Mesenchymal stem cell (in vitro differentiated cells and primary cell): ENCODE measurements at regions not wholly inside any gene's neighbourhood (a gene's known extent, or its start where the extent isn't known, plus 50 kb on each side); places are given as distances from the start of the nearest gene placed in this dataset. TPM values are rescaled to one million over a fixed set of nuclear protein-coding genes. Genes with fewer than 3 reads are reported as not detected.

Experiments used
- DNase-seq: peaks from one replicate; pipeline ENCODE4 v3.0.0-alpha.2; 2013
- H2AFZ ChIP-seq: one replicate; pipeline ENCODE4 v1.6.1; 2013; ENCODE audit warnings: low read depth, mild to moderate bottlenecking, control low read depth, inconsistent platforms, low read length, moderate library complexity
- H2AK5ac ChIP-seq: 2 replicates; pipeline ENCODE4 v1.6.1; 2013; ENCODE audit warnings: low read length, moderate library complexity, mild to moderate bottlenecking, inconsistent platforms; ENCODE audit not compliant: severe bottlenecking
- H2BK120ac ChIP-seq: one replicate; pipeline ENCODE4 v1.6.1; 2013; ENCODE audit warnings: low read depth, mild to moderate bottlenecking, inconsistent platforms, low read length, moderate library complexity
- H2BK12ac ChIP-seq, 2 experiments: one replicate each; pipeline ENCODE4 v1.6.1; 2013; ENCODE audit warnings: inconsistent platforms in 2 of 2, low read length in 2 of 2, mild to moderate bottlenecking in 2 of 2, moderate library complexity in 2 of 2, control low read depth in 1 of 2
- H2BK15ac ChIP-seq: one replicate; pipeline ENCODE4 v1.6.1; 2013; ENCODE audit warnings: mild to moderate bottlenecking, low read depth, inconsistent platforms; ENCODE audit not compliant: poor library complexity, severe bottlenecking
- H2BK5ac ChIP-seq: 2 replicates; pipeline ENCODE4 v1.6.1; 2013; ENCODE audit warnings: low read depth, mild to moderate bottlenecking, low read length, control low read depth, inconsistent platforms; ENCODE audit not compliant: poor library complexity, severe bottlenecking
- H3K14ac ChIP-seq, 2 experiments: one replicate each; pipeline ENCODE4 v1.6.1; 2013; ENCODE audit warnings: inconsistent platforms in 2 of 2, low read length in 2 of 2, control low read depth in 1 of 2, mild to moderate bottlenecking in 1 of 2, moderate library complexity in 1 of 2
- H3K18ac ChIP-seq, 2 experiments: one replicate each; pipeline ENCODE4 v1.6.1; 2013; ENCODE audit warnings: inconsistent platforms in 2 of 2, low read length in 2 of 2, control low read depth in 1 of 2, low read depth in 1 of 2, mild to moderate bottlenecking in 1 of 2
- H3K23ac ChIP-seq, 2 experiments: one replicate each; pipeline ENCODE4 v1.6.1; 2013; ENCODE audit warnings: inconsistent platforms in 2 of 2, low read length in 2 of 2, mild to moderate bottlenecking in 2 of 2, moderate library complexity in 2 of 2, control low read depth in 1 of 2
- H3K27ac ChIP-seq: 2 replicates; pipeline ENCODE4 v1.5.1; 2013; ENCODE audit warnings: mild to moderate bottlenecking, moderate library complexity, low read length, control low read depth, inconsistent platforms; ENCODE audit not compliant: poor library complexity, severe bottlenecking
- H3K27me3 ChIP-seq, 2 experiments: 2 replicates each; pipeline versions ENCODE4 v1.6.1 to v1.7.0; 2013; ENCODE audit warnings: low read length in 2 of 2, mild to moderate bottlenecking in 2 of 2, moderate library complexity in 2 of 2, control low read depth in 1 of 2, inconsistent platforms in 1 of 2; ENCODE audit not compliant: control insufficient read depth in 1 of 2, insufficient read depth in 1 of 2
- H3K36me3 ChIP-seq, 2 experiments: 2 replicates each; pipeline versions ENCODE4 v1.6.1 to v1.7.0; 2013; ENCODE audit warnings: low read length in 2 of 2, control low read depth in 1 of 2, inconsistent platforms in 1 of 2, low read depth in 1 of 2, mild to moderate bottlenecking in 1 of 2; ENCODE audit not compliant: insufficient read depth in 2 of 2, control insufficient read depth in 1 of 2
- H3K4ac ChIP-seq, 2 experiments: one replicate each; pipeline ENCODE4 v1.6.1; 2013; ENCODE audit warnings: inconsistent platforms in 2 of 2, low read length in 2 of 2, mild to moderate bottlenecking in 2 of 2, moderate library complexity in 2 of 2, control low read depth in 1 of 2, low read depth in 1 of 2
- H3K4me1 ChIP-seq: 2 replicates; pipeline ENCODE4 v1.6.1; 2013; ENCODE audit warnings: low read depth, low read length, control low read depth; ENCODE audit not compliant: control insufficient read depth, insufficient read depth
- H3K4me2 ChIP-seq: 2 replicates; pipeline ENCODE4 v1.6.1; 2013; ENCODE audit warnings: low read length, mild to moderate bottlenecking, inconsistent platforms; ENCODE audit not compliant: poor library complexity, severe bottlenecking
- H3K4me3 ChIP-seq, 2 experiments: 2 replicates each; pipeline versions ENCODE4 v1.5.1 to v1.7.0; 2013; ENCODE audit warnings: low read length in 2 of 2, mild to moderate bottlenecking in 2 of 2, control low read depth in 1 of 2, low read depth in 1 of 2; ENCODE audit not compliant: insufficient read depth in 1 of 2
- H3K79me1 ChIP-seq: replicated peaks from 2 replicates; pipeline ENCODE4 v1.6.1; 2013; ENCODE audit warnings: mild to moderate bottlenecking, control low read depth, low read length, inconsistent platforms; ENCODE audit not compliant: poor library complexity, severe bottlenecking
- H3K9ac ChIP-seq: 2 replicates; pipeline ENCODE4 v1.7.0; 2013; ENCODE audit warnings: mild to moderate bottlenecking, low read length, moderate library complexity
- H3K9me3 ChIP-seq: 2 replicates; pipeline ENCODE4 v1.7.0; 2013; ENCODE audit warnings: mild to moderate bottlenecking, low read length; ENCODE audit not compliant: control insufficient read depth
- H4K8ac ChIP-seq: one replicate; pipeline ENCODE4 v1.6.1; 2013; ENCODE audit warnings: inconsistent platforms, mild to moderate bottlenecking, low read length, moderate library complexity
- H4K91ac ChIP-seq: one replicate; pipeline ENCODE4 v1.6.1; 2013; ENCODE audit warnings: mild to moderate bottlenecking, low read length, inconsistent platforms
- WGBS: methylation state at CpG from one replicate; pipeline ENCODE4 v1.1.7; 2013; ENCODE audit warnings: mixed read lengths; 5-methylcytosine and 5-hydroxymethylcytosine counted together
- small RNA-seq: library from polyadenylated mRNA; stranded (forward); fragments of <200 nt; extraction: miRNeasy Mini kit (QIAGEN cat#:217004); gene quantifications from one replicate; pipeline ENCODE3, GENCODE V24; 2013; ENCODE audit warnings: low read depth

GRCh38 chr1:37420456-37420855 lies 53.9 kb upstream of the ZC3H12A start:
- Histone ChIP-seq H2BK5ac (no peak overlapping the region), H3K23ac (no peak overlapping the region), H3K4ac (no peak overlapping the region), H3K9ac (no peak overlapping the region), H2BK12ac (no peak overlapping the region), H3K36me3 (no peaks in the 10 kb centered on the region), H2BK120ac (no peak overlapping the region), H3K27ac (no peak overlapping the region), H3K14ac (no peak overlapping the region), H2BK15ac (no peak overlapping the region), H2AFZ (no peak overlapping the region), H4K8ac (no peak overlapping the region), H3K27me3 (peaks cover 0 to 37% of the 10 kb centered on the region in 2 experiments), H3K4me1 (no peaks in the 10 kb centered on the region), H4K91ac (no peak overlapping the region), H2AK5ac (no peak overlapping the region), H3K4me3 (no peak overlapping the region), H3K4me2 (no peak overlapping the region), H3K18ac (no peak overlapping the region), H3K9me3 (peaks cover 3% of the 10 kb centered on the region), H3K79me1 (no peaks in the 10 kb centered on the region)
- no peak for DNase-seq
- 88% methylated on average over 1 of the region's 1 CpG for WGBS

GRCh38 chr1:37423810-37424209 lies 50.6 kb upstream of the ZC3H12A start:
- H2BK120ac ChIP-seq = no peak overlapping the region
- H3K14ac ChIP-seq = no peak overlapping the region

GRCh38 chr1:37424523-37424922 lies 49.9 kb upstream of the ZC3H12A start:
- no CpG with 5 or more reads among the region's 1 CpG for WGBS
- Histone ChIP-seq H3K18ac (no peak overlapping the region), H2BK120ac (no peak overlapping the region)

More at GRCh38 chr1:37423810-37424209, 50.6 kb upstream of the ZC3H12A start:
- WGBS = 89% methylated on average over 9 of the region's 9 CpGs
- H3K36me3 ChIP-seq = no peaks in the 10 kb centered on the region
- no peak overlapping the region for H3K9ac ChIP-seq
- H3K18ac ChIP-seq = no peak overlapping the region
- no peak overlapping the region for H2AK5ac ChIP-seq
- H2BK5ac ChIP-seq = no peak overlapping the region
- H3K27me3 ChIP-seq = peaks cover 0 to 42% of the 10 kb centered on the region in 2 experiments
- no peak overlapping the region for H4K8ac ChIP-seq
- no peak overlapping the region for H4K91ac ChIP-seq
- H3K23ac ChIP-seq = no peak overlapping the region
- no peak overlapping the region for H2BK15ac ChIP-seq
- no peaks in the 10 kb centered on the region for H3K4me1 ChIP-seq
- no peak overlapping the region for H3K4me2 ChIP-seq
- H3K79me1 ChIP-seq = no peaks in the 10 kb centered on the region
- no peak overlapping the region for H2BK12ac ChIP-seq
- no peak overlapping the region for H3K4me3 ChIP-seq
- DNase-seq = no peak
- H3K27ac ChIP-seq = no peak overlapping the region
- no peaks in the 10 kb centered on the region for H3K9me3 ChIP-seq
- no peak overlapping the region for H3K4ac ChIP-seq
- H2AFZ ChIP-seq = no peak overlapping the region

More at GRCh38 chr1:37424523-37424922, 49.9 kb upstream of the ZC3H12A start:
- no peak overlapping the region for H3K23ac ChIP-seq
- no peak overlapping the region for H3K9ac ChIP-seq
- H3K4ac ChIP-seq = no peak overlapping the region
- H2AK5ac ChIP-seq = no peak overlapping the region
- no peaks in the 10 kb centered on the region for H3K79me1 ChIP-seq
- no peaks in the 10 kb centered on the region for H3K9me3 ChIP-seq
- H2AFZ ChIP-seq = no peak overlapping the region
- H4K91ac ChIP-seq = no peak overlapping the region
- no peak overlapping the region for H2BK5ac ChIP-seq
- H4K8ac ChIP-seq = no peak overlapping the region
- no peak overlapping the region for H3K14ac ChIP-seq
- H3K4me3 ChIP-seq = no peak overlapping the region
- no peak overlapping the region for H3K27ac ChIP-seq
- no peak overlapping the region for H3K4me2 ChIP-seq
- peaks cover 0 to 46% of the 10 kb centered on the region in 2 experiments for H3K27me3 ChIP-seq
- no peak overlapping the region for H2BK12ac ChIP-seq
- H2BK15ac ChIP-seq = no peak overlapping the region
- H3K36me3 ChIP-seq = no peaks in the 10 kb centered on the region
- no peaks in the 10 kb centered on the region for H3K4me1 ChIP-seq
- no peak for DNase-seq

Small RNA genes lying in the stretch of these regions (small RNA-seq; reads per million reads assigned to genes)
- gene MIR4255 (not detected), gene RNA5SP43 (not detected), gene RNU6-636P (not detected), gene RPS29P6 (not detected)
